ENCODE measurements at regions not wholly inside any gene's neighbourhood (a gene's known extent, or its start where the extent isn't known, plus 50 kb on each side); places are given as distances from the start of the nearest gene placed in this dataset.

GRCh38 chr7:152989889-152990380 is 230.4 kb downstream of the ACTR3B start:
- no peaks in the 10 kb centered on the region for H4K20me1 ChIP-seq (ENCODE audit: insufficient read depth, low read length)
- H3K4me2 ChIP-seq (ENCODE audit: low read depth, low read length) = no peak overlapping the region
- DNase-seq (ENCODE audit: low spot score) (peak; percentile 31), FAIRE-seq (no peak), ATAC-seq (no peak)
- 81% methylated on average over 8 of the region's 8 CpGs for WGBS (ENCODE audit: low lambda C conversion rate)
- intact Hi-C loops (cut with micrococcal nuclease; ENCODE audit: unreplicated experiment) (no loop called here), in situ Hi-C loops (cut with HindIII; ENCODE audit: extremely low pct_ligation_motif_present, low pct_unique_long_range_greater_than_20kb) (no loop called here)
- TF ChIP-seq SP4 (CRISPR knock-in tag; IDR thresholded peaks at IDR 0.05) (no peak), SRF (IDR thresholded peaks at IDR 0.05; ENCODE audit: low read depth, low read length) (peak; percentile 62), TP53 (CRISPR knock-in tag; conservative IDR thresholded peaks at IDR 0.05) (peak; percentile 95), TEAD3 (CRISPR knock-in tag; optimal IDR thresholded peaks at IDR 0.05; ENCODE audit: borderline replicate concordance) (peak; percentile 35)
- H3K27ac ChIP-seq (ENCODE audit: extremely low read length, insufficient read depth, low read length) = peak overlapping the region; percentile 4
- no peaks in the 10 kb centered on the region for H3K79me2 ChIP-seq (ENCODE audit: insufficient read depth, low read length)
- 0 out of 2 replicates have a peak, but pooled peaks cover 11% of the 10 kb centered on the region for H3K9me3 ChIP-seq (ENCODE audit: low read length)
- no peaks in the 10 kb centered on the region for H3K36me3 ChIP-seq (replicated peaks in 1 of 2; ENCODE audit: control insufficient read depth in 1 of 2, insufficient read depth in 2 of 2, low read length in 2 of 2)
- BruUV-seq (replicated peaks) = no TSS peak
- ChIA-PET CTCF (ENCODE audit: low intra/inter-chr PET ratio, low total read pairs) (no interaction called here), POLR2A (no interaction called here)
- H3K4me1 ChIP-seq (ENCODE audit: insufficient read depth, low read length) = peaks cover 7% of the 10 kb centered on the region
- H3K27me3 ChIP-seq (ENCODE audit: control insufficient read depth in 1 of 2, insufficient read depth in 2 of 2, low read length in 2 of 2) = no peaks in the 10 kb centered on the region; a peak in 1 of 5 replicates
- no peak overlapping the region for H3K4me3 ChIP-seq (replicated peaks in 1 of 3; ENCODE audit: insufficient read depth in 1 of 3, low read depth in 2 of 3, low read length in 3 of 3)
- no peak overlapping the region for H3K9ac ChIP-seq (ENCODE audit: insufficient read depth, low read depth, low read length)
- no peak overlapping the region for H2AFZ ChIP-seq (ENCODE audit: low read length)

- Histone ChIP-seq H3K79me2 (ENCODE audit: insufficient read depth, low read length) (no peaks in the 10 kb centered on the region), H3K27me3 (ENCODE audit: control insufficient read depth in 1 of 2, insufficient read depth in 2 of 2, low read length in 2 of 2) (0 out of 5 replicates have a peak, but pooled peaks cover 0 to 4% of the 10 kb centered on the region in 2 experiments), H4K20me1 (ENCODE audit: insufficient read depth, low read length) (no peaks in the 10 kb centered on the region), H2AFZ (ENCODE audit: low read length) (no peak overlapping the region), H3K4me2 (ENCODE audit: low read depth, low read length) (no peak overlapping the region), H3K27ac (ENCODE audit: extremely low read length, insufficient read depth, low read length) (no peak overlapping the region), H3K9me3 (ENCODE audit: low read length) (peaks cover 18% of the 10 kb centered on the region), H3K9ac (ENCODE audit: insufficient read depth, low read depth, low read length) (no peak overlapping the region), H3K4me1 (ENCODE audit: insufficient read depth, low read length) (no peaks in the 10 kb centered on the region), H3K4me3 (replicated peaks in 1 of 3; ENCODE audit: insufficient read depth in 1 of 3, low read depth in 2 of 3, low read length in 3 of 3) (no peak overlapping the region), H3K36me3 (replicated peaks in 1 of 2; ENCODE audit: control insufficient read depth in 1 of 2, insufficient read depth in 2 of 2, low read length in 2 of 2) (no peaks in the 10 kb centered on the region)
- no TSS peak for BruUV-seq (replicated peaks)
- in situ Hi-C loops (cut with HindIII; ENCODE audit: extremely low pct_ligation_motif_present, low pct_unique_long_range_greater_than_20kb) (no loop called here), intact Hi-C loops (cut with micrococcal nuclease; ENCODE audit: unreplicated experiment) (no loop called here)
- ChIA-PET POLR2A (no interaction called here), CTCF (ENCODE audit: low intra/inter-chr PET ratio, low total read pairs) (no interaction called here)
- no peak for DNase-seq (ENCODE audit: low spot score)
- FAIRE-seq = no peak
- 17% methylated on average over 3 of the region's 4 CpGs for WGBS (ENCODE audit: low lambda C conversion rate)
- no peak for ATAC-seq
- TF ChIP-seq ZBTB46 (CRISPR knock-in tag; IDR thresholded peaks at IDR 0.05; ENCODE audit: borderline replicate concordance) (no peak), STAG1 (CRISPR knock-in tag; IDR thresholded peaks at IDR 0.05) (no peak), ZBTB25 (CRISPR knock-in tag; IDR thresholded peaks at IDR 0.05) (no peak), KLF13 (CRISPR knock-in tag; IDR thresholded peaks at IDR 0.05) (no peak), HOXD1 (CRISPR knock-in tag; IDR thresholded peaks at IDR 0.05) (no peak), SSRP1 (CRISPR knock-in tag; IDR thresholded peaks at IDR 0.05) (no peak), CSRNP1 (CRISPR knock-in tag; IDR thresholded peaks at IDR 0.05) (no peak), TCF7L2 (IDR thresholded peaks at IDR 0.05; ENCODE audit: low read depth, low read length) (no peak), IKZF1 (IDR thresholded peaks at IDR 0.05) (no peak)
Measured at GRCh38 chr7:152998420-152998819, 238.9 kb downstream of the ACTR3B start.
